RWPE1 (cell line): ENCODE measurements at regions not wholly inside any gene's neighbourhood (a gene's known extent, or its start where the extent isn't known, plus 50 kb on each side); places are given as distances from the start of the nearest gene placed in this dataset.

ENCODE experiments used
- CTCF ChIA-PET: fragments of 350-600 bp; sonication (Branson Sonifier 250); formaldehyde crosslinking; extraction: SDS; loops from one replicate; lab custom pipeline; 2021; lab: Yijun Ruan, JAX
- POLR2A ChIA-PET: fragments of 400-600 bp; formaldehyde crosslinking; extraction: SDS; loops from one replicate; lab custom pipeline; 2020; ENCODE audit warnings: antibody characterized with exemption; ENCODE audit not compliant: low non-redundant PET; lab: Yijun Ruan, JAX
- DNase-seq: peaks from one replicate; pipeline ENCODE4 v3.0.0; 2012; ENCODE audit warnings: low spot score
- H3K27ac ChIP-seq: fragments of 450-650 bp; 2 replicates; pipeline ENCODE4 v1.5.1; 2017
- TF ChIP-seq, protein P1 (sequence below): fragments of 450-650 bp; conservative IDR thresholded peaks from 2 replicates; pipeline ENCODE4 v1.5.1; 2017; ENCODE audit warnings: low read depth, mild to moderate bottlenecking

DNA sequence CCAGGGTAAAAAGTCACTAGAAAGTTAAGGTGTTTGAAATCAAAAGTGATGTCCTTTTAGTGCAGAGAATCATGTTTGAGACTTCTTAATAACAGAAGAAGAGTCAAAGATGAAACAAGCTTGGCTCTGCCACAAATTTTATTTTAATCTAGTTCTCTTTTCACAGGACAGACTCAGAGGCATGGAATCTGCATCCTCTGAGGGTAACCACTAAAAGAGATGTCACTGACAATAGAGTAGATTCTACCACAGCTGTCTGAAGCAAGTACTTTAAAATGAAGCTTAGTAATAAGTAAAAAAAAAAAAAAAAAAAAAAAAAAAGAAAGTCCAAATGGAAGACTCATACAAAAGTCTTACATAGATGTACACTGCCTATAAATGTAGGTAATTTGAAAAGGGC is 519.7 kb upstream of the PRMT6 start:
- no peak overlapping the region for H3K27ac ChIP-seq
- ChIA-PET CTCF (no interaction called here), POLR2A (no interaction called here)
- no peak for DNase-seq
- TF ChIP-seq, protein P1, sequence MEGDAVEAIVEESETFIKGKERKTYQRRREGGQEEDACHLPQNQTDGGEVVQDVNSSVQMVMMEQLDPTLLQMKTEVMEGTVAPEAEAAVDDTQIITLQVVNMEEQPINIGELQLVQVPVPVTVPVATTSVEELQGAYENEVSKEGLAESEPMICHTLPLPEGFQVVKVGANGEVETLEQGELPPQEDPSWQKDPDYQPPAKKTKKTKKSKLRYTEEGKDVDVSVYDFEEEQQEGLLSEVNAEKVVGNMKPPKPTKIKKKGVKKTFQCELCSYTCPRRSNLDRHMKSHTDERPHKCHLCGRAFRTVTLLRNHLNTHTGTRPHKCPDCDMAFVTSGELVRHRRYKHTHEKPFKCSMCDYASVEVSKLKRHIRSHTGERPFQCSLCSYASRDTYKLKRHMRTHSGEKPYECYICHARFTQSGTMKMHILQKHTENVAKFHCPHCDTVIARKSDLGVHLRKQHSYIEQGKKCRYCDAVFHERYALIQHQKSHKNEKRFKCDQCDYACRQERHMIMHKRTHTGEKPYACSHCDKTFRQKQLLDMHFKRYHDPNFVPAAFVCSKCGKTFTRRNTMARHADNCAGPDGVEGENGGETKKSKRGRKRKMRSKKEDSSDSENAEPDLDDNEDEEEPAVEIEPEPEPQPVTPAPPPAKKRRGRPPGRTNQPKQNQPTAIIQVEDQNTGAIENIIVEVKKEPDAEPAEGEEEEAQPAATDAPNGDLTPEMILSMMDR: no peak

DNA sequence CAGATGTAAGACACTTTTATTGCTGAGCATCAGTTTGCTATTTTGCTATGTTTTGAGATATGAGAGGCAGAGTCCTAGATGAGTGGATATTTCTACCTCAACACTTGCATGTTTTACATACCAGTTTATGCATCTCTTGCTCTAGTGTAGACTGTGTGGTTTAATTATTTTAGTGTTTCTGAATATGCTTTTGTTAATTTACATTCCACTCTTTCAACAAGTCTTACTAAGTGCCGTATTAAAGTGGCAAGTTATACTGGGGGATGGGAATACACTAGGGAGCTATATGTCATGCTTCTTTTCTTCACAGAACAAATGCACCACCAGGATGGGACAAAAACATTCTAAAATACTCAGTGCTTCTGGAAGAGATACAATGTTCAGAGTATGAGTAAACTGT is 507.7 kb upstream of the PRMT6 start:
- no peak overlapping the region for H3K27ac ChIP-seq
- CTCF ChIA-PET: no interaction called here
- POLR2A ChIA-PET: no interaction called here
- TF ChIP-seq, protein P1: no peak
- DNase-seq: no peak

DNA sequence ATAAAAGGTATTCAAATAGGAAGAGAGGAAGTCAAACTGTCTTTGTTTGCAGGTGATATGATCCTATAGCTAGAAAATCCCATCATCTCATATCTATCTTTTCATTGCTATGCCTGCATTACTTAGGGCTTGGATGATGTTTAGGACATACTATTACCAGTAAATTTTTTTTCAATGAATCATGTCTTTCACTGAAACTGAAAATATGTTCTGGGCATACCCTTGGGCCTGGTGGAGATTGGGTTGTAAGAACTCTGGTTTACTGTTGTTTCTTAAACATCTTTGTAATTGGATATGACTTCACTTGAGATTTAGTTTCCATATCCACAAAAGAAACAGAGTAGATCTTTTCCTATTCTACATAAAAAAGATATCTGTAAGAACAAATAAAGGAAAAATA is 502.2 kb upstream of the PRMT6 start:
- no peak for DNase-seq
- H3K27ac ChIP-seq: no peak overlapping the region
- ChIA-PET CTCF (no interaction called here), POLR2A (no interaction called here)
- TF ChIP-seq, protein P1: no peak

DNA sequence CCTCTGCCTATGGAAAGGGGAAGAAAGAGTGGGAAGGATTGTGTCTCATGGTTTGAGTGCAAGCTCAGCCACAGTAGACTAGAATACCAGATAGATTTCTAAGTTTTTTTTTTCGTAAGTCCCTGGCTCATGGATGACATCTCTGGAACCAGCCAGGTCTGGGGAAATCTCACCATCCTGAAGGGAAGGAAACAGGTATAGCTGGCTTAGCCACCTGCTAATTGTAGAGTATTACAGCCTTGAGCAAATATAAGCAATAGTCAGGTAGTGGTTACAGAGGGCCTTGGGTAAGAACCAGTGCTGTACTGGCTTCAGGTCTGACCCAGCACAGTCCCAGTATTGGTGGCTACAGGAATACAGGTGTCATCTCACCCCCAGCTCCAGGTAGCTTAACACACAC is 500.9 kb upstream of the PRMT6 start:
- DNase-seq: no peak
- CTCF ChIA-PET: interaction anchor here (0.7 kb wide), 1 partner anchor 11 kb away, joined by 5 read pairs; no protein-coding TSS in a partner anchor
- TF ChIP-seq, protein P1: no peak
- no peak overlapping the region for H3K27ac ChIP-seq
- POLR2A ChIA-PET: no interaction called here

DNA sequence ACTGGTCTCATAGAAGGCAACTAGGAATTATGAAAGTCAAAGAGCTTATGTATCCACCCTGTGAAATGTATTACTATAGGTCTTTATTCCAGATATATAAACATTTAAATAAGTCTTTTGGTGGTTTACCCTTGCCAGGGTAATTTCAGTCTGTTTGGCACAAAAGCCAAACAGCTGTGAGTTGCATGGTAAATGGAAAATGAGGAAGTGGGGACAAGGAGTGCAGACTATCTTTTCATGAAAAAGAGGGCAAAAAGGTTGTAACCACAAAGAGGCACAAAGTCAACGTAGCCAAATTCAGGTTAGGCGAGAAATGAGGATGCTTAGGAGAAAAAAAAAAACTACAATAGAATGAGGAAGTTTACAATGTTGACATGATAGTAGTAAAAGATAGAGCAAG is 492.3 kb upstream of the PRMT6 start:
- no peak for DNase-seq
- ChIA-PET POLR2A (no interaction called here), CTCF (interaction anchor here (0.6 kb wide), 1 partner anchor 74 kb away, joined by 8 read pairs; no protein-coding TSS in a partner anchor)
- TF ChIP-seq, protein P1: no peak
- H3K27ac ChIP-seq: no peak overlapping the region

DNA sequence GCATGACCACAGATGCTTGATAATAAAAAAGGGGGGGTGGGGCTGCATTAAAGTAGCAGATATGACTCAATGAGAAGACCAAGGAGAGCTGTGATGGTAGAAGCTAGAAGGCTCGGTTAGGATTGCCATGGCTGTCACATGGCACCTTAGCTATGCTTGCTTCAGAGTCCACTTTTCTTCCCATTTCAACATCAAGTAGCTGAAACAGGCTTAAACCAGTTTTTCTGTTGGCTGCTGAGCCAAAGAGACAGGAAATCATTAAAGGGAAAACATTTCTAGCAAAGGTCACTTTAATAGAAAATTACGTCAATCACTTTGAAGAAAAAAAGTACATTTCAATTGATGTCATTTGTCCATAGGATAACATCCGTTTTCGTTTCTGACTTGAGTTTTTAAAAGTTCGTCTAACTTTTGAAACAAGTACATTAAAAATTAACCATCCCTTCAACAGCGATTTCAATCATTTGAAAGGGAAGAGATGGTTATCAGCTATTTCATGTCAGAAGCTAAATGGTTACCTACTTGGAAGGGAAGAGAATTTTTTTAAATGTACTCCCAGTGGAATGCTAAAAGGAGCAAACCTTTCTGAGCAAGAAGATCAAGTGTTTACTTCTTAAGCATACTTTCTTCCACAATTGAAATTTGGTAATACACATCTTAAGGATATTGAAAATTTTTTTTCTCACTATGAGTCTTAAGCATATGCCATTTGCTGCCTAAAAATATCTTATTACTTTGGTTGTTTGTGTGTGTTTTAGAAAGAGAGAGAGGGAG is 488.1 kb upstream of the PRMT6 start:
- H3K27ac ChIP-seq: no peak overlapping the region
- TF ChIP-seq, protein P1: no peak
- ChIA-PET CTCF (no interaction called here), POLR2A (no interaction called here)
- DNase-seq: no peak
